Gastroesophageal sphincter (tissue), 4 donors: ENCODE measurements at regions not wholly inside any gene's neighbourhood (a gene's known extent, or its start where the extent isn't known, plus 50 kb on each side); places are given as distances from the start of the nearest gene placed in this dataset.

Source experiments
- ATAC-seq: fragments of 150-250 bp; one replicate; pipeline ENCODE4 v1.9.1; 2016; ENCODE audit warnings: mild to moderate bottlenecking, moderate library complexity
- H3K27ac ChIP-seq, 4 donors: fragments of 200-600 bp; sonication (generic) in 3 of 4; 1 replicate in 3 of 4; 2 replicates in 1 of 4; pipeline ENCODE4 v1.5.1; 2016 to 2019
- H3K27me3 ChIP-seq: fragments of 200-600 bp; sonication (generic); one replicate; pipeline ENCODE4 v1.5.1; 2019
- H3K36me3 ChIP-seq, 2 donors: fragments of 200-600 bp; sonication (generic); one replicate each; pipeline ENCODE4 v1.5.1; 2019; ENCODE audit warnings: control low read depth in 1 of 2
- H3K4me1 ChIP-seq, 3 donors: fragments of 200-600 bp; sonication (generic); 1 replicate in 2 of 3; 2 replicates in 1 of 3; pipeline ENCODE4 v1.5.1; 2016 to 2019; ENCODE audit warnings: control low read depth in 2 of 3
- H3K4me3 ChIP-seq, 2 donors: fragments of 200-600 bp; sonication (generic); one replicate each; pipeline ENCODE4 v1.5.1; 2019; ENCODE audit warnings: mild to moderate bottlenecking in 1 of 2, moderate library complexity in 1 of 2
- H3K9me3 ChIP-seq, 3 donors: fragments of 200-600 bp; sonication (generic); one replicate each; pipeline ENCODE4 v1.5.1; 2017 to 2019; ENCODE audit warnings: control low read depth in 2 of 3
- CTCF ChIP-seq, 4 experiments: fragments of 200-600 bp in 2 of 4; fragments of 450-650 bp in 2 of 4; sonication (generic) in 1 of 4; IDR thresholded peaks; one replicate each; pipeline ENCODE4 v1.5.1; 2017 to 2019; ENCODE audit warnings: antibody characterized with exemption in 4 of 4, mild to moderate bottlenecking in 2 of 4, moderate library complexity in 2 of 4
- EP300 ChIP-seq: sonication (generic); formaldehyde crosslinking; IDR thresholded peaks from one replicate; pipeline ENCODE4 v1.6.1; 2017; ENCODE audit warnings: antibody characterized with exemption, mild to moderate bottlenecking
- POLR2A ChIP-seq, 2 donors: fragments of 450-650 bp; IDR thresholded peaks; one replicate each; pipeline ENCODE4 v1.6.1; 2017; ENCODE audit warnings: antibody characterized with exemption in 2 of 2, mild to moderate bottlenecking in 2 of 2, moderate library complexity in 1 of 2
- POLR2AphosphoS5 ChIP-seq: sonication (generic); formaldehyde crosslinking; IDR thresholded peaks from one replicate; pipeline ENCODE4 v1.6.1; 2017; ENCODE audit warnings: antibody characterized with exemption
- WGBS, 2 donors: methylation state at CpG; one replicate each; pipeline ENCODE4 v1.1.5; 2018; ENCODE audit warnings: low coverage in 1 of 2; 5-methylcytosine and 5-hydroxymethylcytosine counted together

GRCh38 chr13:53206455-53206854 is 177.8 kb downstream of the OLFM4 start:
- Histone ChIP-seq H3K9me3 (peaks cover 0 to 6% (median 0%) of the 10 kb centered on the region in 3 donors), H3K4me3 (no peak overlapping the region), H3K36me3 (no peaks in the 10 kb centered on the region), H3K27ac (no peak overlapping the region), H3K27me3 (peaks cover 46% of the 10 kb centered on the region), H3K4me1 (no peaks in the 10 kb centered on the region)
- 0% methylated on average over 1 of the region's 1 CpG for WGBS, 2 donors
- ATAC-seq, result no peak
- TF ChIP-seq EP300 (no peak), POLR2AphosphoS5 (no peak), CTCF (IDR thresholded peaks at IDR 0.05) (no peak), POLR2A (IDR thresholded peaks at IDR 0.05) (no peak)

GRCh38 chr13:53207556-53207955 is 178.9 kb downstream of the OLFM4 start:
- H3K27ac ChIP-seq, result no peak overlapping the region
- H3K4me3 ChIP-seq, result no peak overlapping the region
- H3K4me1 ChIP-seq, result no peaks in the 10 kb centered on the region
- ATAC-seq, result no peak
- H3K27me3 ChIP-seq, result peaks cover 35% of the 10 kb centered on the region
- TF ChIP-seq CTCF (IDR thresholded peaks at IDR 0.05) (no peak), EP300 (no peak), POLR2AphosphoS5 (no peak), POLR2A (IDR thresholded peaks at IDR 0.05) (no peak)
- no peaks in the 10 kb centered on the region for H3K36me3 ChIP-seq
- H3K9me3 ChIP-seq, result no peaks in the 10 kb centered on the region
- 77 to 90% methylated on average over 3 of the region's 3 CpGs for WGBS, 2 donors

- WGBS, 2 donors, result 31 to 71% methylated on average over 4 of the region's 4 CpGs
- ATAC-seq, result no peak
- Histone ChIP-seq H3K4me3 (no peak overlapping the region), H3K4me1 (no peaks in the 10 kb centered on the region), H3K36me3 (no peaks in the 10 kb centered on the region), H3K27ac (no peak overlapping the region), H3K27me3 (no peaks in the 10 kb centered on the region), H3K9me3 (no peaks in the 10 kb centered on the region)
- TF ChIP-seq EP300, result no peak
Observed at GRCh38 chr13:53214433-53214832, 185.8 kb downstream of the OLFM4 start.

GRCh38 chr13:53215563-53215962 is 186.9 kb downstream of the OLFM4 start:
- Histone ChIP-seq H3K4me3 (no peak overlapping the region), H3K4me1 (no peaks in the 10 kb centered on the region), H3K9me3 (no peaks in the 10 kb centered on the region), H3K27me3 (no peaks in the 10 kb centered on the region), H3K27ac (no peak overlapping the region), H3K36me3 (no peaks in the 10 kb centered on the region)
- ATAC-seq, result no peak
- 56 to 72% methylated on average over 2 of the region's 2 CpGs for WGBS, 2 donors
- TF ChIP-seq CTCF (IDR thresholded peaks at IDR 0.05), result no peak
- TF ChIP-seq POLR2A (IDR thresholded peaks at IDR 0.05), result no peak
- no peak for TF ChIP-seq POLR2AphosphoS5
- no peak for TF ChIP-seq EP300

GRCh38 chr13:53216773-53217172 is 188.2 kb downstream of the OLFM4 start:
- ATAC-seq, result no peak
- no peak overlapping the region for H3K4me3 ChIP-seq
- TF ChIP-seq CTCF (IDR thresholded peaks at IDR 0.05) (no peak), POLR2A (IDR thresholded peaks at IDR 0.05) (no peak), POLR2AphosphoS5 (no peak), EP300 (no peak)
- WGBS, 2 donors, result 47 to 62% methylated on average over 1 of the region's 1 CpG
- H3K9me3 ChIP-seq, result no peaks in the 10 kb centered on the region
- H3K36me3 ChIP-seq, result no peaks in the 10 kb centered on the region
- no peaks in the 10 kb centered on the region for H3K27me3 ChIP-seq
- H3K27ac ChIP-seq, result no peak overlapping the region
- no peaks in the 10 kb centered on the region for H3K4me1 ChIP-seq

- H3K4me3 ChIP-seq, result no peak overlapping the region
- H3K4me1 ChIP-seq, result no peaks in the 10 kb centered on the region
- H3K36me3 ChIP-seq, result no peaks in the 10 kb centered on the region
- ATAC-seq, result no peak
- no peak for TF ChIP-seq POLR2A (IDR thresholded peaks at IDR 0.05)
- no peak for TF ChIP-seq EP300
- TF ChIP-seq CTCF (IDR thresholded peaks at IDR 0.05), result no peak
- no peak for TF ChIP-seq POLR2AphosphoS5
- no peaks in the 10 kb centered on the region for H3K27me3 ChIP-seq
- H3K9me3 ChIP-seq, result no peaks in the 10 kb centered on the region
- no peak overlapping the region for H3K27ac ChIP-seq
Observed at GRCh38 chr13:53217194-53217593, 188.6 kb downstream of the OLFM4 start.
